HL-60 (cell line): ENCODE measurements at regions not wholly inside any gene's neighbourhood (a gene's known extent, or its start where the extent isn't known, plus 50 kb on each side); places are given as distances from the start of the nearest gene placed in this dataset.

Experiments used
- DNase-seq, 2 experiments: peaks; one replicate each; pipeline ENCODE4 v3.0.0-alpha.2; 2010 to 2020; ENCODE audit warnings: low read depth in 1 of 2, low spot score in 1 of 2
- H3K27ac ChIP-seq: fragments of 250-450 bp; sonication (Bioruptor Pico); replicated peaks from 2 replicates; pipeline ENCODE4 v1.5.1; 2020; ENCODE audit warnings: mild to moderate bottlenecking, moderate library complexity
- H3K27me3 ChIP-seq: fragments of 250-450 bp; sonication (Bioruptor Pico); 2 replicates; pipeline ENCODE4 v1.5.1; 2021; ENCODE audit warnings: mild to moderate bottlenecking, moderate library complexity; ENCODE audit not compliant: insufficient read depth, poor library complexity, severe bottlenecking
- H3K4me3 ChIP-seq: replicated peaks from 2 replicates; pipeline ENCODE4 v1.5.1; 2011; ENCODE audit warnings: mild to moderate bottlenecking, control low read depth, low read length; ENCODE audit not compliant: insufficient read depth
- CTCF ChIP-seq: IDR thresholded peaks from one replicate; pipeline ENCODE4 v1.5.1; 2011; ENCODE audit warnings: low read length, control low read depth, inconsistent platforms; ENCODE audit not compliant: insufficient read depth
- GABPA ChIP-seq: IDR thresholded peaks from 2 replicates; pipeline ENCODE4 v1.6.1; 2012; ENCODE audit warnings: low read depth
- POLR2AphosphoS5 ChIP-seq: IDR thresholded peaks from 2 replicates; pipeline ENCODE4 v1.6.1; 2012; ENCODE audit warnings: low read depth
- REST ChIP-seq: IDR thresholded peaks from 2 replicates; pipeline ENCODE4 v1.6.1; 2012; ENCODE audit warnings: low read depth; ENCODE audit not compliant: insufficient replicate concordance
- SPI1 ChIP-seq: IDR thresholded peaks from 2 replicates; pipeline ENCODE4 v1.6.1; 2012; ENCODE audit warnings: low read depth, mild to moderate bottlenecking, borderline replicate concordance

GRCh38 chr14:76264384-76264783 lies 111.6 kb upstream of the ESRRB start:
- DNase-seq = no peak
- TF ChIP-seq GABPA (no peak), REST (no peak), POLR2AphosphoS5 (no peak), SPI1 (no peak), CTCF (no peak)
- no peak overlapping the region for H3K4me3 ChIP-seq
- no peaks in the 10 kb centered on the region for H3K27me3 ChIP-seq
- no peak overlapping the region for H3K27ac ChIP-seq

- no peak overlapping the region for H3K27ac ChIP-seq
- H3K27me3 ChIP-seq = no peaks in the 10 kb centered on the region
- TF ChIP-seq CTCF (no peak), POLR2AphosphoS5 (no peak), GABPA (no peak), SPI1 (no peak), REST (no peak)
- DNase-seq = no peak
- H3K4me3 ChIP-seq = no peak overlapping the region
Measured at GRCh38 chr14:76267322-76268046, 108.5 kb upstream of the ESRRB start.

GRCh38 chr14:76268047-76268431 lies 107.9 kb upstream of the ESRRB start:
- TF ChIP-seq GABPA (no peak), CTCF (no peak)
- Histone ChIP-seq H3K27me3 (no peaks in the 10 kb centered on the region), H3K4me3 (no peak overlapping the region), H3K27ac (no peak overlapping the region)
- DNase-seq = no peak

- no peaks in the 10 kb centered on the region for H3K27me3 ChIP-seq
- DNase-seq = no peak
- TF ChIP-seq SPI1 = no peak
- no peak for TF ChIP-seq CTCF
- no peak for TF ChIP-seq POLR2AphosphoS5
- TF ChIP-seq REST = no peak
- TF ChIP-seq GABPA = no peak
Measured at GRCh38 chr14:76268700-76269099, 107.2 kb upstream of the ESRRB start.

More at GRCh38 chr14:76268700-76269099, 107.2 kb upstream of the ESRRB start:
- no peak overlapping the region for H3K27ac ChIP-seq
- H3K4me3 ChIP-seq = no peak overlapping the region
